Mucosa of rectum (tissue), 2 donors: ENCODE measurements at regions not wholly inside any gene's neighbourhood (a gene's known extent, or its start where the extent isn't known, plus 50 kb on each side); places are given as distances from the start of the nearest gene placed in this dataset.

Experiments used
- H3K27ac ChIP-seq, 2 donors: one replicate each; pipeline ENCODE4 v1.7.0; 2013; ENCODE audit warnings: inconsistent platforms in 2 of 2, low read depth in 2 of 2, low read length in 2 of 2
- H3K27me3 ChIP-seq, 2 donors: one replicate each; pipeline ENCODE4 v1.7.0; 2013; ENCODE audit warnings: low read length in 2 of 2; ENCODE audit not compliant: control insufficient read depth in 2 of 2, insufficient read depth in 2 of 2
- H3K36me3 ChIP-seq, 2 donors: one replicate each; pipeline ENCODE4 v1.7.0; 2013; ENCODE audit warnings: low read length in 2 of 2; ENCODE audit not compliant: control insufficient read depth in 2 of 2, insufficient read depth in 2 of 2
- H3K4me1 ChIP-seq, 2 donors: one replicate each; pipeline ENCODE4 v1.7.0; 2013; ENCODE audit warnings: low read length in 2 of 2, mild to moderate bottlenecking in 1 of 2; ENCODE audit not compliant: control insufficient read depth in 2 of 2, insufficient read depth in 2 of 2
- H3K4me3 ChIP-seq, 2 donors: one replicate each; pipeline ENCODE4 v1.7.0; 2013; ENCODE audit warnings: low read length in 2 of 2
- H3K9ac ChIP-seq, 2 donors: one replicate each; pipeline ENCODE4 v1.7.0; 2013; ENCODE audit warnings: low read length in 2 of 2, low read depth in 1 of 2, mild to moderate bottlenecking in 1 of 2
- H3K9me3 ChIP-seq, 2 donors: one replicate each; pipeline ENCODE4 v1.7.0; 2013; ENCODE audit warnings: low read length in 2 of 2; ENCODE audit not compliant: control insufficient read depth in 2 of 2
- donor health status: healthy.
- donor health status: Normal muscosa, but diverticular disease.

GRCh38 chr5:52476346-52476745 is 311.4 kb upstream of the ITGA1 start:
- no peaks in the 10 kb centered on the region for H3K9me3 ChIP-seq
- no peak overlapping the region for H3K4me3 ChIP-seq
- no peaks in the 10 kb centered on the region for H3K36me3 ChIP-seq
- no peaks in the 10 kb centered on the region for H3K4me1 ChIP-seq
- no peak overlapping the region for H3K9ac ChIP-seq
- H3K27me3 ChIP-seq, result no peaks in the 10 kb centered on the region
- no peak overlapping the region for H3K27ac ChIP-seq

DNA sequence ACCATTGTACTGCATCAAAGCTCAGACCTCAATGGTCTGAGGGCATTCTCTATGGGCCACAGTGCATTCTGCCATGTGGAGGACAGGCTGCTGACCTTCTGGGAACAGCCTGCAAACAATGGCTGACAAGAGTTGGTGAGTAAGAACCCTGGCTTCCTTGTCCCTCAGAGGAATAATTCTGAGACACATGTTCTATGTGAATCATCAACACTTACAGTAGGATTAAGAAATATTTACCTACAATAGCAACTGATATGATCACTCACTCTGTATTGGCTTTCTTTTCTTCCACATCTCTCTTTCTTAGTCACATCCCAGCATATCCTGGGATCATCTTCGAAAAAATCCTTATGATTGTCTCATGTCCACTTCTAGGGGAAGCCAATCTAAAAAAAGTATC is 306.5 kb upstream of the ITGA1 start:
- Histone ChIP-seq H3K27ac (no peak overlapping the region), H3K4me1 (no peaks in the 10 kb centered on the region), H3K36me3 (no peaks in the 10 kb centered on the region), H3K4me3 (no peak overlapping the region), H3K9ac (no peak overlapping the region), H3K27me3 (no peaks in the 10 kb centered on the region), H3K9me3 (no peaks in the 10 kb centered on the region)

DNA sequence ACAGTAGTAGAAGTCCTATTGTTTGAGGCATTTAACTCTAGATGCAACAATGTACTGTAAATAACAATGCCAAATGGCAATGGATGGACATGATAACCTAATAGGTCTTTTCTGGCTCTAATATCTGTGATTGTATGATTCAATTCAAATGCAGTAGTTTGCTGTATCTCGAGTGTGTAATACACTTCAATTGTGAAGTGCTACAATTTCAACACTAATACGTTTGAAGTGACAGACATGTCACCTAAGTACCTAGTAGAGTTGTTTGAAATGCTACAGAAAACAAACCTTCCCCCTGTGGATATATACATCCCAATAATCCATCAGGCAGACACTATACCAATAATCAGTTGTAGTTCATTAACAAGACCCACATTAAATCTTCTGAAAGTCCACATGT is 305.9 kb upstream of the ITGA1 start:
- H3K4me1 ChIP-seq, result no peaks in the 10 kb centered on the region
- no peaks in the 10 kb centered on the region for H3K9me3 ChIP-seq
- no peak overlapping the region for H3K27ac ChIP-seq
- H3K9ac ChIP-seq, result no peak overlapping the region
- no peaks in the 10 kb centered on the region for H3K27me3 ChIP-seq
- no peaks in the 10 kb centered on the region for H3K36me3 ChIP-seq
- no peak overlapping the region for H3K4me3 ChIP-seq

DNA sequence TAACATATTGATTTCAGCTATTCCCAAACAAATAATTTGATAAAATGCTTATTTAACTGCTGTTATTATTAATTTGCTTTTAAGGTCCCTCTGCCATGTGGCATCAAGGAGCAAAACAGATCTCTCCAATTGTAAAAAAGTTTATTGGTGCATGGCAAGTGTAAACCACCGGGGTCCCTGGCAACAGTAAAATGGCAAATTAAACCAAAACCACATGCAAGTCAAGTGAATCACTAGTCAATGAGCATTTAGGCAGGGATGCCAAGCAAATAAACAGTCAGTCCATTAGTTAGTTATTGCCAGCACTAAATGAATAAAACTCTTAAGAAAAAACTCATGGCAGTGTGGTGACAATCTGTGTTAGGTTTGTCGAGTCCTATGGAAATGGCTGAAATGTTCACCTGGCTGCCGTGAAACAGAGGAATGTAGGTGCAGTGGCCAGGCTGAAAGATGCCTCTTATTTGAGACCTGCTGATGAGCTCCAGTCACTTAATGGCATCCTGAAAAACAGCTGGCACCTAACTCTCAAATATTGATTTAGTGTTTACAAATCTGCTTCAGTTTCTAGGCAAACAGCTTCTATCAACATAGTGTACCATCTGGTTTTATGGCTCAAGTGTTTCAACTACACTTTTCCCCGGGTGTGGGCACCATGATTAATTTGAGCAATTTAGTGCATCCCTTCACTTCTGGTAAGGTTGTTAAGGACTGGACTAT is 296.5 kb upstream of the ITGA1 start:
- no peaks in the 10 kb centered on the region for H3K27me3 ChIP-seq
- no peak overlapping the region for H3K27ac ChIP-seq
- no peak overlapping the region for H3K4me3 ChIP-seq
- no peaks in the 10 kb centered on the region for H3K9me3 ChIP-seq
- H3K36me3 ChIP-seq, result no peaks in the 10 kb centered on the region
- H3K4me1 ChIP-seq, result no peaks in the 10 kb centered on the region
- no peak overlapping the region for H3K9ac ChIP-seq

- Histone ChIP-seq H3K4me3 (no peak overlapping the region), H3K36me3 (no peaks in the 10 kb centered on the region), H3K9me3 (no peaks in the 10 kb centered on the region), H3K27me3 (no peaks in the 10 kb centered on the region), H3K4me1 (no peaks in the 10 kb centered on the region), H3K27ac (no peak overlapping the region), H3K9ac (no peak overlapping the region)
Observed at GRCh38 chr5:52491818-52492217, 295.9 kb upstream of the ITGA1 start.

GRCh38 chr5:52497133-52497693 is 290.5 kb upstream of the ITGA1 start:
- Histone ChIP-seq H3K9me3 (no peaks in the 10 kb centered on the region), H3K27me3 (no peaks in the 10 kb centered on the region), H3K27ac (no peak overlapping the region), H3K4me1 (no peaks in the 10 kb centered on the region), H3K9ac (no peak overlapping the region), H3K36me3 (no peaks in the 10 kb centered on the region), H3K4me3 (no peak overlapping the region)

GRCh38 chr5:52498607-52499006 is 289.1 kb upstream of the ITGA1 start:
- no peaks in the 10 kb centered on the region for H3K9me3 ChIP-seq
- no peaks in the 10 kb centered on the region for H3K36me3 ChIP-seq
- H3K27ac ChIP-seq, result no peak overlapping the region
- H3K4me1 ChIP-seq, result no peaks in the 10 kb centered on the region
- no peaks in the 10 kb centered on the region for H3K27me3 ChIP-seq
- no peak overlapping the region for H3K9ac ChIP-seq
- no peak overlapping the region for H3K4me3 ChIP-seq

DNA sequence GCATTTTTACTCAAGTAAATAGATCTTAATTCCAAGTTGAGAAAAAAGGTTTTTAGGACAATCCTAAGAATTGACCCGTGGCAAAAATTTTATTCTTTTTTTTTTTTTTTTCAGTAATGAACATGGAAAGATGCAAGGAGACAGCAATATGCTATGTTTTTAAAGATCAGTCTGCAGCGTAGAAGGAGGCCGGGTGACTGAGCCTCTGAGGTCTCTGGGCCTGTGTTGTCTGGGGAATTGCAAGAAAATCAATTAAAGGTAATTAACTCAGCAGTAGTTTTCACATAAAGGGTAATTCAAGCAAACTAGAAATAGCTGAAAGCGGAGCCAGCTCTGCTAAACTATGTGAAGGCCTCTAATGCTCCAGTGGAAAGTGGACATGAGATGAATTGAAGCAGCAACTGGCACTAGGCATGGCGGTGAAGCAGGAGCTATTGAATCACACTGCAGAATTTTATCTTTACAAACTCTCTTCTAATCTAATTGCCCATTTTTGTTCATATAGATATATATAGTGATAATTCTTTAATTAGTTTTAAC is 285.2 kb upstream of the ITGA1 start:
- no peak overlapping the region for H3K27ac ChIP-seq
- H3K9ac ChIP-seq, result no peak overlapping the region
- H3K27me3 ChIP-seq, result no peaks in the 10 kb centered on the region
- no peaks in the 10 kb centered on the region for H3K4me1 ChIP-seq
- H3K4me3 ChIP-seq, result no peak overlapping the region
- H3K36me3 ChIP-seq, result no peaks in the 10 kb centered on the region
- no peaks in the 10 kb centered on the region for H3K9me3 ChIP-seq

DNA sequence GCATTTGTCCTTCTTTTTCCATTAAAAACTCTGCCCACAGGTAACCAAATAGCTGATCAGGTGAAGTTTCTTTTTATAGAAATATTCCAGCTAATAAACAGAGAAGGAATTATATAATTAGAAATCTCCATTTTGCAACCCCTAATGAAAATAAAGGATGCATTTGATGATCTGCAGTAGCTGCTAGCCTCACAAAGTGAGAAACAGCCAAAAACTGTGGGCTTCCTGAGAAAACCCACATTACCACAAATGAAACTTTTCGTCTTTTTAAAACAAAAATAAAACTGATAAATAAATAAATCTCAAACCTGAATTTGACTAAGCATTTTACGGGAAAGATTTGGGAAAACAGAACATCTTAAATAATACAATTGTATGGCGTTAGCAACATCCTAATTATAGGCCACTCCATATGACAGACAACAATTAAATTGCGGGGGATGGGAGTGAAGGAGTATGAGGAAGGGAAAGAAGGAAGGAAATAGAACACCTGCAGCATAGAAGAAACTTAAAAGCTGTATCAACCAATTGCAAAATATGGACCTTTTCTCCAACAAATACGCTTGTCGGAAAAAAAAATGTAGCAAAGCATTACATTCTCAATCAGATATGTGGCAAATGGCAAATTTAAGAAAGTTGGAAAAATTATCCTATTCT is 283.0 kb upstream of the ITGA1 start:
- Histone ChIP-seq H3K4me3 (no peak overlapping the region), H3K27me3 (no peaks in the 10 kb centered on the region), H3K9me3 (no peaks in the 10 kb centered on the region), H3K27ac (no peak overlapping the region), H3K9ac (no peak overlapping the region), H3K36me3 (no peaks in the 10 kb centered on the region), H3K4me1 (no peaks in the 10 kb centered on the region)

GRCh38 chr5:52517667-52518066 is 270.0 kb upstream of the ITGA1 start:
- Histone ChIP-seq H3K4me1 (no peaks in the 10 kb centered on the region), H3K9ac (no peak overlapping the region), H3K27me3 (no peaks in the 10 kb centered on the region), H3K4me3 (no peak overlapping the region), H3K36me3 (no peaks in the 10 kb centered on the region), H3K9me3 (no peaks in the 10 kb centered on the region), H3K27ac (no peak overlapping the region)
